HG02763 (cell line): ENCODE measurements at regions not wholly inside any gene's neighbourhood (a gene's known extent, or its start where the extent isn't known, plus 50 kb on each side); places are given as distances from the start of the nearest gene placed in this dataset.

ENCODE experiments used
- ATAC-seq: cut with Tn5 transposase; IDR thresholded peaks from one replicate; pipeline ENCODE4 v1.9.1; 2021; ENCODE audit warnings: mild to moderate bottlenecking, moderate library complexity; ENCODE audit not compliant: unreplicated experiment

DNA sequence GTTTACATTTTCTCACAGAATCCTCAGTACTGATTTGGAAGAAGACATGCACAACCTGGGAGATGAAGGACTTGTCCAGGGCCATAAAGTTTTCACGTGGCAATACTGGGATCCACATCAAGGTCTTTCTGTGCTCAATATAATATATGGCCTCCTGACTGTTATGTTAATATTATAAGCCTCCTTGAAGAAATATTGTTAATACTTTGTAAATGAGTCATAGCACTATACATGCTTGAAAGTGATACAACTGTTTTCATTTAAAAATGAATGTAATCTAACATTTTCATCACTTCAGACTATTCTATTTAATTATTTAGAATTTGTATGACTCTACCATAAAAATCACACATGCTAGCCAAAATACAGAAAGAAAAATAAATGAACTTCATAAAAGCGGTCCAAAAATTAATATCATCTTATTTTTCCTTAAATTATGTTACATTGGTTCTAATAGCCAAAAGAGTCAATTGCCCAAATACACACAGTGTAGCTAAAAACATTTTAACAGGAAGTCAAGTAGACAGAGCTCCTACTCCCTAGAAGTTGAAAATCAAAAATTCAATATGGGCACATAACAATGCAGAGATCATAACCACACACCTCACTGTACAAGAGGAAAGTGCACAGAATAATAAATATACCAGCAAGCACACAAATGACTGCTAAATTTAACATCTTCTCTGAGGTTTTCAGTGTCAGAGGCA, 188.0 kb upstream of the HDDC2 start:
- ATAC-seq, result no peak

DNA sequence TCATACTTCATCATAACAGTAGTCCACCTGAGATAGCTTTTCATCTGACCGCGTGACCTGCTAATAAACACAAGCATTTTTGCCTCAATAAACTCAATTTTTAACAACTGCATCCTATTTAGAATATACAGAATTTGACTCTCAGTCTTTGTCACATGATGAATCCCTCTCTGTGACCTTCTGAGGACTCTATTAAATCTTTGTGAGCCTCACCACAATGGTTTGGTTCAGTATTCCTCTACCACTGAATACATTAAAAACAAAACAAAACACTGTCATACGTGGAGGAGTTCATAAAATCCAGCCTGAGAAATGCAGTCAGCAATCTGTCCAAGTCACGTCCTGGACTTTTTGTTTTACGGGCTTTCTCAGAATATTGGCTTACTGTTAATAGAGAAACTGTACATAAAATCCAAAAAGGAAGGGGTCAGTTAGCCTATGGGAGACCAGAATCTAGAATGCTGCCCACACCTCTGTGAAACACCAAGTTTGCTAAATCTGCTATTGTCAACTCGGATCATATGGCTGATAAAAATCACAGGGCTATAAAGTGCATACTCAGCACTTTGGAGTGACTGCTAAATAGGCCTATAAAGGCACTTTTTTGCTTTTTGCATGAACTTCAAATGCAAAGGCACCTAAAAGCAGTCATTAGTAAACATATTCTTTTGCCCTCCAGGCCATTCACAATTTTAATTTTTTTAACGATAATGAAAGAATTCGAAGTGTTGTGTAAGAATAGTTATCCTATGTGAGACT, 190.3 kb upstream of the HDDC2 start:
- ATAC-seq, result no peak

GRCh38 chr6:125498606-125499005, 196.8 kb upstream of the HDDC2 start:
- ATAC-seq, result no peak

DNA sequence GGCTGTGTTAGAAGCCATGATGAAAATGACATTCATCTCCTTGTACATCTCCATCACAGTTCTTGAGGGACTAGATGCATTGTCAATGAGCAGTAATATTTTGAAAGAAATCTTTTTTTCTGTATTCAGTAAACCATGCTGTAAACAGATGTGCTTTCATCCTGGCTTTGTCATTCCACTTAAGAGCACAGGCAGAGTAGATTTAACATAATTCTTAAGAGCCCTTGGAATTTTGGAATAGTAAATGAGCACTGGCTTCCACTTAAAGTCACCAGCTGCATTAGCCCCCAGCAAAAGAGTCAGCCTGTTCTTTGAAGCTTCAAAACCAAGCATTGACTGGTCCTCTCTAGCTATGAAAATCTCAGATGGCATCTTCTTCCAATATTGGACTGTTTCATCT, 197.8 kb upstream of the HDDC2 start:
- ATAC-seq, result no peak

DNA sequence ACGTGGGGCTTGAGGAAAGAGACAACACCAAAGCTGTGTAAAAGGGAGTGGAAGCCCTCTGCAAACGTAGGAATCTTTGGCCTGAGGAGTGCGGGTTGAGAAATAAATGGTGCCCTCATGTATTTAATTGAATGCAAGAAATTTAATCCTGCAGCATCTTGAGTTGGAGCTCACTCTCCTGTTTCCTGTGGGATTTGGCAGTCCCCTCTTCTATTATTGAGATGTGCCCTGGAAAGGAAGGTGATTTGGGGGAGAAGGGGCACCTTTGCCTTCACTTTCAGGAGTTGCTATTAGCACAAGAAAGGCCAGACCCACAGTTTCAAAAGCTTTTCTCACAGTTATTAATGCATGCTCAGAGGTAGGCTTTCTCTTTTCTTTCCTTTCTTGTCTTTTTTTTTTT, 201.4 kb upstream of the HDDC2 start:
- ATAC-seq, result no peak

DNA sequence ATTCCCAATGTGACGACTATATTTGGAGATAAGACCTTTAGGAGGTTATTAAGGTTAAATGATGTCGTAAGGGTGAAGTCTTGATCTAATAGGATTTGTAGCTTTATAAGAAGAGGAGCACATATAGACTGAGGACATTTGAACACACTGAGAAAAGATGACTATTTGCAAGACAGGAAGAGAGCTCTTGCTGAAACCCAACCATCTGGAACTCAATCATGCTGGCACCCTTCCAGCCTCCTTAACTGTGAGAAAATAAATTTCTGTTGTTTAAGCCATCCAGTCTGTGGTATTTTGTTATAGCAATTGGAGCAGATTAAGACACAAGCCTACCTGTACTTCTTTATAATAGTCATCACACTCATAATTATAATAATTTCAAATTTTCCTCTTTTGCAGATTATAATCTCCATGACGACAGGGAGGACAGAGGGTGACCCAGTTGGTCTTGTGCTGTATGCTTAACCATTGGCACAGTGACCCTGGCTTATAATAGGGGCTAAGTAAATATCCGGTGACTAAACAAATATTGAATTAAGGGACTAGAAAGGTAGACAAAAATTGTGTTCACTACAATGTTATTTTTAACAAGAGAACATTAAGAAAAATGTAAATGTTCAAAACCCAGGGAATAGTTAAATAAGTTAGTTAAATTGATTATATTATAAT, 206.4 kb upstream of the HDDC2 start:
- ATAC-seq, result no peak

GRCh38 chr6:125508793-125509192, 207.0 kb upstream of the HDDC2 start:
- no peak for ATAC-seq

DNA sequence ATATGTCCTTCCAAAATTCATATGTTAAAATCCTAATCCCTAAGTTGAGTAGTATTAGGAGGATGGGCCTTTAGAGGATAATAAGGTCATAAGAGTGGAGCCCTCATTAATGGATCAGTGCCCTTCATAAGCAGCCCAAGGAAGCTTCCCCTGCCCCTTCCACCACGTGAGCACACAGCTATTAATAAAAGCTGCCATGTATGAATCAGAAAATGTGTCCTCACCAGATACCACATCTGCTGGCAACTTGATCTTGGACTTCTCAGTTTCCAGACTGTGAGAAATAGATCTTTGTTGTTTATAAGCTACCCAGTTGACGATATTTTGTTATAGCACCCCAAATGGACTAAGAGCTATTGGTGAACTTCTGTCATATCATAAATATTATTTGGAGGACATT, 207.7 kb upstream of the HDDC2 start:
- ATAC-seq, result no peak

DNA sequence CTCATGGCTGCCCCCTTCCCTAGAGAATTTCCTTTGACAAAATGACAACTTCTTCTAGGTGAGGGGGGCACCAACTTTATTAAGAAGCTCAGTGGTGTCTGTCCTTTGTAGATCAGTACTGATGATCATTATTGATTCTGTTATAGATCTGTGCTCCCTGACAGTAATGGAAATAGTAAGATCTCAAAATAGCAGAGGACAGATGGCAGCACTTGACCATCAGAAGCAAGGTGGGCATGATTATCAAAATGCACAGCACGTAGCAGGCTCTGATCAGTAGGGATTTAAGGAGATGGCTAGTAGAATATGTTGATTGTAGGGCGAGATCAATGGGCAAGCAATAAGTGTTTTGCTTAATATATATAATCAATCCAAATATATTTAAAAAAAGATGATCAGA, 208.6 kb upstream of the HDDC2 start:
- ATAC-seq, result no peak

- no peak for ATAC-seq
Measured at GRCh38 chr6:125511809-125512396, 210.1 kb upstream of the HDDC2 start.

DNA sequence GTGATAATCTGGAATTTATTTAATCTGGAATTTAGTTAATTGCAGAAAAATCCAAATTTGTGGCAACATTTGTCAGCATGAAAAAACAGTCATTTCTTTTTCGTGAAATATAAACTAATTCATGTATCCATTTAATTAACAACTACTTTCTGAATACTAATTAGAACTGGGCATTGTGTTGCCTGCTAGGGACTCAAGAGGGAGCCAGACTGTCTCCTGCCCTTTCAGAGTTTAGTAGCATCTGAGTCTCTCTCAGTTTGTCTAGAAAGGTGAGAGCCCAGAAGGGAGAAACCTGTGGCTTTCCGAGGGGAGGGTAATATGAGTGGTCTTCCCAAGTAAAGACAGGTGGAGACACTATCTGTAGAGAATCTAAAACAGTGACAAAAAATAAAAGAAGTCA, 210.9 kb upstream of the HDDC2 start:
- no peak for ATAC-seq

GRCh38 chr6:125513978-125514377, 212.2 kb upstream of the HDDC2 start:
- no peak for ATAC-seq

DNA sequence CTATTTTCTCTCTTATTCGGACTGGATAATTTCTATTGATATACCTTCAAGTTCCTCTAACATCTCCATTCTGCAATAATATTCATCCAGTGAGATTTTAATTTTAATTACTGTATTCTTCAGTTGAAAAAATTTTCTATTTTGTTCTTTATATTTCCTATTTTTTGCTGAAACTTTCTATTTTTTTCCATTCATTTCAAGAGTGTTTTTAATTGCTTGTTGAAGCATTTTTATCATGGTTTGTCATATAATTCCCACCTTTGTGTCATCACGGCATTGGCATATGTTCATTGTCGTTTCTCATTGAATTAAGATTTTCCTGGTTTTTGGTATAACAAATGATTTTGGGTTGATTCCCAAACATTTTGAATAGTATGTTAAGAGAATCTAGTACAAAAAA, 214.9 kb upstream of the HDDC2 start:
- no peak for ATAC-seq

GRCh38 chr6:125519367-125519766, 217.6 kb upstream of the HDDC2 start:
- no peak for ATAC-seq

DNA sequence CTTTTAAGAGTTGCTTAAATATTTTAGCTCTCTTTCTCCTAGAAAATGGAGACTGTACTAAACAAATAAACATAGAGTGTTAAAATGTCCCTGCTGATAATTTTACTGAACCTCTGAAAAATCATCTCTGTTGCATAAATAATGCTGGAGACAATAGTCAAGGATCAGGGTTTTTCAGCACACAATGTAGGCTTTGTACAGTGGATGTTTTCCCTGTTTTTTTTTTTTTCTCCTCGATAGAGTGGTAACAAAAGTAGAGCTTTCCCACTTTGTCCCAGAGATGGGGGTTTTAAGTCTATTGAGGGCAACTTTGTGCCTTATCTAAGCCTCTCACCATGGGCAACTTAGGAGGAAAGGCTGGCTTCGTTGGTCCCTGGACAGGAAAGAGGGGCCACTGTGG, 222.6 kb upstream of the HDDC2 start:
- no peak for ATAC-seq

DNA sequence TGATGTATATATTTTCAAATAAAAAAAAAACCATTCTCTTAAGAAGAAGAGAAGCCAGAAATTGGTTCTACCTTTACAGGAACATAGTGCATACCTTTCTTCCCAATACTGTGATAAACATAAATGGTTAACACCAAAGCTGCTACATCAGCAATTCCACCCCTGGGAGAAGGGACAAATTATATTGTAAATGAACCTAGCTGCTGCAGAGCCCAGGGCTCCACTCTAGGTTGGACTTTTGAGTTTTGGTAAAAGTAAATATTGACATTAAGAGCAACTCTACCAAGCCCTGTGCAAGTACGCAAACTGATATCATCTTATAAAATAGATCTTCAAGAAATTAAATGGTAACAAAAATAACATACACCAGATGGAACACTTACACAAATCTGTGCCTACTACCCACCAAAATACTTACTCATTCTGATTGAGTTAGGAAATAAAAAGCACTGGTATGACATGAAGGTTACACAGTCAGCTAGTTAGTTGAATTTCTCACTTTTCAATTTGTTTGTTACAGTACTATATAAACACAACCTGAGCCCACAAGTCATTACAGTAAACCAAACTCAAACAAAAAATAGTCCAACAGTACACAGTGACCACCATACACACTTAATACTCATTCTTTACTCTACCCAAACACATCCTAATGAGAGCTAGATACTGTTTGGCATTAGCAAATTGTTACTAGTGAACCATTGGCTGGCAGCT, 223.3 kb upstream of the HEY2 start:
- no peak for ATAC-seq

- no peak for ATAC-seq
Measured at GRCh38 chr6:125528621-125529041, 220.8 kb upstream of the HEY2 start.

DNA sequence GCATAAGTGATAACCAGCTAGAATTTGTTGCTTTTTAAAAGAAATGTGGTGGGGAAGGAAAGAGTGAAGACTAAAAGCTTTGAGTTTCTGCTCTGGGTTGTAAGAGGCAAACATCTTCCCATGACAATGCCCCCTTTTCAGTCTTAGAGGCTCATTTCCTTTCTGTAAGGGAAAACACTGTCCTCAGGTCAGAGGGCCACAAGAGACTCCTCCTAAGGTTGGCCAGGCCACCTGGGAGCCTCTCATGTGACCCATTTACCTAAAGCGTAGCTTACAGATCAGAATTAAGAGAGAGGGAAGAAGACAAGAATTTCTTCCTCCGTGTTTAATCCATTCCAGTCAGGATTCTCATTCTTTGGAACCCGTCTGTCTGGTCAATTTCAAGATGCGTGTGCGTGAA, 220.4 kb upstream of the HEY2 start:
- no peak for ATAC-seq

- ATAC-seq, result no peak
Measured at GRCh38 chr6:125533710-125534397, 215.6 kb upstream of the HEY2 start.

- ATAC-seq, result no peak
Measured at GRCh38 chr6:125534430-125535263, 214.8 kb upstream of the HEY2 start.
